Karpas-422 (cell line): ENCODE measurements at regions not wholly inside any gene's neighbourhood (a gene's known extent, or its start where the extent isn't known, plus 50 kb on each side); places are given as distances from the start of the nearest gene placed in this dataset.

Experiments
- DNase-seq: peaks from one replicate; pipeline ENCODE4 v3.0.0-alpha.2; 2015
- H2AFZ ChIP-seq: fragments of 200-600 bp; sonication (generic); 2 replicates; pipeline ENCODE4 v1.6.1; 2014; ENCODE audit warnings: antibody characterized with exemption, low read length, mixed read lengths
- H3K27ac ChIP-seq: fragments of 200-600 bp; sonication (generic); 2 replicates; pipeline ENCODE4 v1.5.1; 2014; ENCODE audit warnings: mild to moderate bottlenecking, low read length, moderate library complexity
- H3K27me3 ChIP-seq: fragments of 200-600 bp; sonication (generic); 2 replicates; pipeline ENCODE4 v1.6.1; 2014; ENCODE audit warnings: low read length, mixed read lengths
- H3K36me3 ChIP-seq: fragments of 200-600 bp; sonication (generic); 2 replicates; pipeline ENCODE4 v1.6.1; 2014; ENCODE audit warnings: low read length, mixed read lengths; ENCODE audit not compliant: insufficient read depth
- H3K4me1 ChIP-seq: fragments of 200-600 bp; sonication (generic); 2 replicates; pipeline ENCODE4 v1.6.1; 2014; ENCODE audit warnings: mild to moderate bottlenecking, low read length, mixed read lengths
- H3K4me2 ChIP-seq: fragments of 200-600 bp; sonication (generic); 2 replicates; pipeline ENCODE4 v1.6.1; 2014; ENCODE audit warnings: low read length, low read depth, mild to moderate bottlenecking; ENCODE audit not compliant: poor library complexity, severe bottlenecking
- H3K4me3 ChIP-seq: fragments of 200-600 bp; sonication (generic); 2 replicates; pipeline ENCODE4 v1.5.1; 2014; ENCODE audit warnings: mild to moderate bottlenecking, antibody characterized with exemption, low read length, mixed read lengths
- H3K79me2 ChIP-seq: fragments of 200-600 bp; sonication (generic); 2 replicates; pipeline ENCODE4 v1.6.1; 2014; ENCODE audit warnings: mild to moderate bottlenecking, low read length, mixed read lengths
- H3K9ac ChIP-seq: fragments of 200-600 bp; sonication (generic); 2 replicates; pipeline ENCODE4 v1.6.0; 2014; ENCODE audit warnings: low read length
- H3K9me2 ChIP-seq: fragments of 200-600 bp; sonication (generic), shearing (Covaris generic); replicated peaks from 2 replicates; pipeline ENCODE4 v1.6.0; 2014; ENCODE audit warnings: mild to moderate bottlenecking, low read length, moderate library complexity; ENCODE audit not compliant: insufficient read depth
- H3K9me3 ChIP-seq: fragments of 300-700, 200-600 bp; sonication (generic); 2 replicates; pipeline ENCODE4 v1.6.1; 2014; ENCODE audit warnings: low read length, mixed read lengths
- H4K20me1 ChIP-seq: fragments of 200-600 bp; sonication (generic); 2 replicates; pipeline ENCODE4 v1.6.1; 2014; ENCODE audit warnings: mild to moderate bottlenecking, antibody characterized with exemption, low read length, low read depth; ENCODE audit not compliant: insufficient read depth

DNA sequence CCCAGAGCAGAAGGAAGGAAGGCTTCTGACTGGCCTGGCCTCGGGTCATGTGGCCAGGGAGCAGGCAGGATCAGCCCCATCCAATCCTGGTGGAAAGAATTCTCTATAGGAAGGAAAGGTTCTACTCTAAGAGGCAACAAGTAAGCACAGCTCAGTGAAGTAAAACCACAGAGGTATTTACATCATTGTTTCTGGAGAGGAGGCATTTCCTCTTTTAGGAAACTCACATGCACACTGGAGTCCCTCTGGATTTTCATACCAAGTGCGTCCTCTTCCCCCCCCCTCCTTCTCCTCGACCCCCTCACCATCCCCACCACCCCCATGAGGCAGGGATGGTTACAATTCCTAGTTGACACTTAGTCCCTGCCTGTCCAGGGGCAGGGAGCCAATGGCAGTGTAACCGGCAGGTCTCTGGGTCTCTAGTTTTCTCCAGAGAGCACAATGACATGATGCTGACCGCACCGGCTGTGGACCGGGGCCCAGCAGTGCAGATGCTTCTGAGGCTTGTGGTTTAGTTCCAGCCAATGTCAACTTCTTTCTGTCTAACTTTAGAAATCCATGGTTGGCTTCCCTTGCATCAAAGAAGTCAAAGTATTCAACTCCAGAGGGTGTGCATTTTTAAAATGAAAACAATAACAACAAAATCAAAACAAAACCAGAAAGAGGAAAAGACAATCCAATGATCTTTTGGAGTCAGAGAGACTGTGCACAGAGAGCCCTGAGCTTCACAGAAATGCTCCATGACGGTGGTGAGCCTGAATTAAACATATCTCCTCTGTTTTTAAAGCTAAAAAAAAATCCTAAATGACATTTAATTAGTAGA, 230.3 kb upstream of the TLE3 start:
- H3K27ac ChIP-seq, result no peak overlapping the region
- peak overlapping the region; percentile 8; the same call in 1 of the 2 replicates for H3K9ac ChIP-seq
- H3K4me3 ChIP-seq, result peak overlapping the region; percentile 6; the same call in 1 of the 2 replicates
- H3K9me3 ChIP-seq, result no peaks in the 10 kb centered on the region
- H4K20me1 ChIP-seq, result no peaks in the 10 kb centered on the region
- no peaks in the 10 kb centered on the region for H3K27me3 ChIP-seq
- peak; percentile 65 for DNase-seq
- H3K9me2 ChIP-seq, result no peaks in the 10 kb centered on the region
- no peak overlapping the region for H2AFZ ChIP-seq
- no peaks in the 10 kb centered on the region for H3K79me2 ChIP-seq
- H3K4me1 ChIP-seq, result peaks cover 18% of the 10 kb centered on the region
- H3K4me2 ChIP-seq, result peak overlapping the region; percentile 45
- H3K36me3 ChIP-seq, result no peaks in the 10 kb centered on the region

- peaks cover 22% of the 10 kb centered on the region for H3K4me1 ChIP-seq
- H3K27me3 ChIP-seq, result no peaks in the 10 kb centered on the region
- peak overlapping the region; percentile 8; the same call in 1 of the 2 replicates for H3K9ac ChIP-seq
- H3K36me3 ChIP-seq, result no peaks in the 10 kb centered on the region
- H3K4me2 ChIP-seq, result peak overlapping the region; percentile 45
- no peaks in the 10 kb centered on the region for H3K9me3 ChIP-seq
- no peak overlapping the region for H3K27ac ChIP-seq
- DNase-seq, result no peak
- H3K4me3 ChIP-seq, result peak overlapping the region; percentile 6; the same call in 1 of the 2 replicates
- no peaks in the 10 kb centered on the region for H3K79me2 ChIP-seq
- no peaks in the 10 kb centered on the region for H3K9me2 ChIP-seq
- H4K20me1 ChIP-seq, result no peaks in the 10 kb centered on the region
- H2AFZ ChIP-seq, result no peak overlapping the region
These were observed 229.7 kb upstream of the TLE3 start for GRCh38 chr15:70327328-70327855.

GRCh38 chr15:70324001-70324974, 226.6 kb upstream of the TLE3 start:
- Histone ChIP-seq H4K20me1 (no peaks in the 10 kb centered on the region), H2AFZ (no peak overlapping the region), H3K4me1 (peaks cover 53% of the 10 kb centered on the region), H3K9me2 (no peaks in the 10 kb centered on the region), H3K79me2 (no peaks in the 10 kb centered on the region), H3K9ac (no peak overlapping the region), H3K36me3 (no peaks in the 10 kb centered on the region), H3K4me3 (no peak overlapping the region), H3K27me3 (no peaks in the 10 kb centered on the region), H3K4me2 (no peak overlapping the region), H3K9me3 (no peaks in the 10 kb centered on the region), H3K27ac (no peak overlapping the region)
- DNase-seq, result no peak

DNA sequence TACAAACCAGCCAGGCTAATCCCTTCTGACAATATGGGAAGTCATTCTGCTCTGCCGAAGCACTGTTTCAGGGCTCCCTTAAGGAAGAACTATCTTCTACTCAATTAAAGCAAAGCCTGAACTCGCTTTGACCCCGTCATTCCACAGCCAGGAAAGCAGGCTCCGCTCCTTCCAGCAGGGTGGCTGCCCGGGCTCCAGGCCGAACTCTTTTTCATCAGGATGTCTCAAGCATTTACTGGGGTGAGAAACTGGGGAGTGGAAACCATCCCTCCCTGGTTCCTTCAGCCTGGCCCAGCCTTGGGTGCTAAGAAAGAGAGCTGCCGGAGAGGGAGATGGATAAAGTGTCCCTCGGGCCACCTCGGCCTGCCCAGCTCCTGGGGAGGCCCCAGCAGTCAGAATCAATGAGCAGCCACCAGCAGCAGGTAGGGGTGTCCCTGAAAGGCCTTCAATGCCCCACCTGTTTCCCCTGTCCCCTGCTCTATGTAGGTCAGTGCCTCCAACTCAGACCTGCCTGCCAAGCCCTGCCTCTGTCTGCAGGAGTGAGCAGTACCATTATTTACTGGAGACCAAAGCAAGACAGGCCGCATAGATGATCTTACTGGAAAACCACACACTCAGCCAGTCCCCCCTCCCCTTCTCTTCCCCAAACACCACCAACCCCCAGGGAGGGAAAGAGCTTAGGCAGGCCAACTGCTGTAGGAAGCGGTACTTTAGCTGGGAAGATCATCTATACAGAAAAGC, 225.6 kb upstream of the TLE3 start:
- DNase-seq, result no peak
- Histone ChIP-seq H3K4me3 (no peak overlapping the region), H3K4me2 (no peak overlapping the region), H3K27me3 (no peaks in the 10 kb centered on the region), H3K9me3 (no peaks in the 10 kb centered on the region), H3K9me2 (no peaks in the 10 kb centered on the region), H3K79me2 (no peaks in the 10 kb centered on the region), H3K9ac (no peak overlapping the region), H3K4me1 (peaks cover 58% of the 10 kb centered on the region), H3K36me3 (no peaks in the 10 kb centered on the region), H4K20me1 (no peaks in the 10 kb centered on the region), H2AFZ (no peak overlapping the region), H3K27ac (no peak overlapping the region)

DNA sequence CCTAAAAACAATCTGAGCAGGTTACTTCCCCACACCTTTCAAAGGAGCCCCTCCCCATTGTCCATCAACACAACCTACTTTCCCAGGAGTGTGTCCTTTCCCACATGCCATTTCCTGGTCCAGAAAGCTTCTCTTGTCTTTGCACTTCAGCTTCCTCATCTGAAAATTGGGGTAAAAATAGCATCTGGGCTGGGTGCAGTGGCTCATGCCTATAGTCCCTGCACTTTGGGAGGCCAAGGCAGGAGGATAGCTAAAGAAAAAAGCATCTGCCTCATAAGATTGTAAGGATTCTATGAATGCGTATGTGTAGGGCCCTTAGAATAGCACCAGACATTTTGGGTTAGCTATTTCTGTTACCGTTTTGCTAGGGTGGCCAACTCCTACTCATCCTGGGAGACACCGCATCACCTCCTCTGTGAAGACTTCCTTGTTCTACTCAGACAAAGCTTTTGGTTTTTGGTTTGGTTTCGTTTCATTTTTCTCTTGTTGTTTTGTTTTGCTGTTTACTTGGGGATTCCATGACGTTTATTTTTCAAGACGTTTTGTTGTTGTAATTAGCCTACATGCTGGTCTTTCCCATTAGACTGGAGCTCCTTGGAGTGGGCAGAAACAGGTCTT, 224.4 kb upstream of the TLE3 start:
- H4K20me1 ChIP-seq, result no peaks in the 10 kb centered on the region
- peak overlapping the region; percentile 65 for H3K9ac ChIP-seq
- H3K9me2 ChIP-seq, result no peaks in the 10 kb centered on the region
- H3K9me3 ChIP-seq, result no peaks in the 10 kb centered on the region
- DNase-seq, result peak; percentile 65
- H3K4me1 ChIP-seq, result peaks cover 56% of the 10 kb centered on the region
- H3K27ac ChIP-seq, result peak overlapping the region; percentile 97
- peak overlapping the region; percentile 88 for H3K4me2 ChIP-seq
- H3K27me3 ChIP-seq, result no peaks in the 10 kb centered on the region
- no peaks in the 10 kb centered on the region for H3K36me3 ChIP-seq
- peak overlapping the region; percentile 56 for H3K4me3 ChIP-seq
- no peaks in the 10 kb centered on the region for H3K79me2 ChIP-seq
- no peak overlapping the region for H2AFZ ChIP-seq

- peak overlapping the region; percentile 88 for H3K4me2 ChIP-seq
- H3K4me1 ChIP-seq, result peaks cover 58% of the 10 kb centered on the region
These were observed 223.6 kb upstream of the TLE3 start for GRCh38 chr15:70321172-70321819.

GRCh38 chr15:70320482-70320881, 222.8 kb upstream of the TLE3 start:
- H3K9me3 ChIP-seq, result no peaks in the 10 kb centered on the region
- no peak overlapping the region for H2AFZ ChIP-seq
- no peaks in the 10 kb centered on the region for H3K79me2 ChIP-seq
- peak overlapping the region; percentile 60 for H3K4me3 ChIP-seq
- no peaks in the 10 kb centered on the region for H3K9me2 ChIP-seq
- DNase-seq, result peak; percentile 81
- peak overlapping the region; percentile 88 for H3K4me2 ChIP-seq
- H3K36me3 ChIP-seq, result no peaks in the 10 kb centered on the region
- H3K27me3 ChIP-seq, result no peaks in the 10 kb centered on the region
- peak overlapping the region; percentile 65 for H3K9ac ChIP-seq
- H3K4me1 ChIP-seq, result peaks cover 66% of the 10 kb centered on the region
- peak overlapping the region; percentile 97 for H3K27ac ChIP-seq
- no peaks in the 10 kb centered on the region for H4K20me1 ChIP-seq

More at GRCh38 chr15:70321172-70321819, 223.6 kb upstream of the TLE3 start:
- H4K20me1 ChIP-seq, result no peaks in the 10 kb centered on the region
- no peaks in the 10 kb centered on the region for H3K27me3 ChIP-seq
- H3K36me3 ChIP-seq, result no peaks in the 10 kb centered on the region
- no peaks in the 10 kb centered on the region for H3K79me2 ChIP-seq
- no peaks in the 10 kb centered on the region for H3K9me3 ChIP-seq
- peak overlapping the region; percentile 97 for H3K27ac ChIP-seq
- H2AFZ ChIP-seq, result no peak overlapping the region
- peak; percentile 86 for DNase-seq
- no peaks in the 10 kb centered on the region for H3K9me2 ChIP-seq
- H3K9ac ChIP-seq, result peak overlapping the region; percentile 65
- H3K4me3 ChIP-seq, result peak overlapping the region; percentile 56
